GM12878 (cell line): ENCODE measurements at regions not wholly inside any gene's neighbourhood (a gene's known extent, or its start where the extent isn't known, plus 50 kb on each side); places are given as distances from the start of the nearest gene placed in this dataset.

Source experiments
- ATAC-seq: fragments of 200-7000 bp; cut with Tn5 transposase; 3 replicates; pipeline ENCODE4 v1.9.1; 2020; ENCODE audit warnings: mild to moderate bottlenecking, moderate library complexity
- BruUV-seq: library from RNA; stranded (reverse); fragments of 400-500 nt; replicated peaks from 2 replicates; lab custom pipeline; 2021; lab: Mats Ljungman, UMichigan
- CTCF ChIA-PET: fragments of 300-600 bp; sonication (Branson Sonifier 250); formaldehyde crosslinking; extraction: SDS; loops from one replicate; lab custom pipeline; 2021; ENCODE audit warnings: inconsistent platforms; lab: Yijun Ruan, JAX
- POLR2A ChIA-PET: fragments of 350-600 bp; formaldehyde crosslinking; extraction: SDS; loops from one replicate; lab custom pipeline; 2021; ENCODE audit warnings: inconsistent platforms; lab: Charles Lee
- RAD21 ChIA-PET: fragments of 300-600 bp; sonication (Branson Sonifier 250); formaldehyde crosslinking; loops from one replicate; lab custom pipeline; 2023; ENCODE audit warnings: antibody characterized with exemption; ENCODE audit not compliant: unreplicated experiment; lab: Charles Lee
- SMC1A ChIA-PET: fragments of 300-600 bp; sonication (Branson Sonifier 250); formaldehyde crosslinking; loops from one replicate; lab custom pipeline; 2023; ENCODE audit not compliant: unreplicated experiment, uncharacterized antibody; lab: Charles Lee
- DNase-seq: peaks from one replicate; pipeline ENCODE4 v3.0.0-alpha.2; 2011; ENCODE audit warnings: low read depth, low spot score
- FAIRE-seq: peaks from 3 replicates; lab custom pipeline; 2011; peaks lifted over from hg19 to GRCh38; lab: Jason Lieb, UNC
- H2AFZ ChIP-seq: 2 replicates; pipeline ENCODE4 v1.6.0; 2011; ENCODE audit warnings: low read depth, low read length, control low read depth; ENCODE audit not compliant: control insufficient read depth
- H3K27ac ChIP-seq: 2 replicates; pipeline ENCODE4 v1.5.1; 2011; ENCODE audit warnings: control low read depth; ENCODE audit not compliant: control insufficient read depth, insufficient read depth
- H3K27me3 ChIP-seq, 2 experiments: replicated peaks in 1 of 2; 2 replicates each; pipeline versions ENCODE4 v1.6.0 to v1.6.1; 2011; ENCODE audit warnings: low read length in 1 of 2; ENCODE audit not compliant: control insufficient read depth in 2 of 2, insufficient read depth in 2 of 2
- H3K36me3 ChIP-seq, 2 experiments: 2 replicates each; pipeline ENCODE4 v1.5.1; 2011; ENCODE audit warnings: low read length in 1 of 2; ENCODE audit not compliant: control insufficient read depth in 2 of 2, insufficient read depth in 2 of 2
- H3K4me1 ChIP-seq: 2 replicates; pipeline ENCODE4 v1.6.1; 2011; ENCODE audit warnings: mild to moderate bottlenecking, low read length, moderate library complexity, mixed read lengths; ENCODE audit not compliant: control insufficient read depth, insufficient read depth
- H3K4me2 ChIP-seq: 2 replicates; pipeline ENCODE4 v1.6.0; 2011; ENCODE audit warnings: control low read depth; ENCODE audit not compliant: control insufficient read depth, insufficient read depth
- H3K4me3 ChIP-seq: fragments of 200-600 bp; sonication (generic); 2 replicates; pipeline ENCODE4 v1.5.1; 2016
- H3K79me2 ChIP-seq: 2 replicates; pipeline ENCODE4 v1.6.0; 2011; ENCODE audit warnings: low read length; ENCODE audit not compliant: control insufficient read depth, insufficient read depth
- H3K9ac ChIP-seq: 2 replicates; pipeline ENCODE4 v1.8.0; 2011; ENCODE audit warnings: low read length, control low read depth, mixed read lengths; ENCODE audit not compliant: control insufficient read depth, insufficient read depth
- H3K9me3 ChIP-seq: replicated peaks from 3 replicates; pipeline ENCODE4 v1.5.1; 2011; ENCODE audit warnings: mild to moderate bottlenecking, low read length; ENCODE audit not compliant: control insufficient read depth, insufficient read depth
- H4K20me1 ChIP-seq: 2 replicates; pipeline ENCODE4 v1.6.0; 2011; ENCODE audit not compliant: control insufficient read depth, insufficient read depth
- BACH1 ChIP-seq: fragments of 450-650 bp; IDR thresholded peaks from 2 replicates; pipeline ENCODE4 v1.6.1; 2017; ENCODE audit warnings: mild to moderate bottlenecking, borderline replicate concordance
- CBFB ChIP-seq: IDR thresholded peaks from 2 replicates; pipeline ENCODE4 v1.6.1; 2016; ENCODE audit warnings: antibody characterized with exemption, low read depth
- EGR1 ChIP-seq, 2 experiments: IDR thresholded peaks; 1 replicate in 1 of 2; 2 replicates in 1 of 2; pipeline ENCODE4 v1.6.1; 2011 to 2012; ENCODE audit warnings: low read depth in 2 of 2, low read length in 2 of 2, borderline replicate concordance in 1 of 2, mild to moderate bottlenecking in 1 of 2, moderate library complexity in 1 of 2
- GABPA ChIP-seq: IDR thresholded peaks from 2 replicates; pipeline ENCODE4 v1.6.1; 2014; ENCODE audit warnings: antibody characterized with exemption, low read depth, mild to moderate bottlenecking, inconsistent platforms
- HCFC1 ChIP-seq: fragments of 150-350 bp; IDR thresholded peaks from 2 replicates; pipeline ENCODE4 v1.6.1; 2014; ENCODE audit warnings: low read length
- IKZF2 ChIP-seq, 2 experiments: fragments of 450-650 bp; IDR thresholded peaks; 2 replicates each; pipeline ENCODE4 v1.6.1; 2017; ENCODE audit warnings: mild to moderate bottlenecking in 2 of 2, moderate library complexity in 2 of 2
- KDM1A ChIP-seq: fragments of 200-600 bp; sonication (generic); IDR thresholded peaks from 2 replicates; pipeline ENCODE4 v1.6.1; 2016; ENCODE audit warnings: borderline replicate concordance
- MTA2 ChIP-seq: fragments of 450-650 bp; IDR thresholded peaks from 2 replicates; pipeline ENCODE4 v1.6.1; 2016; ENCODE audit warnings: low read depth, mild to moderate bottlenecking, moderate library complexity
- NFYB ChIP-seq: IDR thresholded peaks from 2 replicates; pipeline ENCODE4 v1.6.1; 2011; ENCODE audit warnings: low read depth, mild to moderate bottlenecking, low read length, improper control_type of control experiment, moderate library complexity; ENCODE audit not compliant: insufficient read depth
- POLR2AphosphoS5 ChIP-seq: IDR thresholded peaks from 2 replicates; pipeline ENCODE4 v1.6.1; 2011; ENCODE audit warnings: mild to moderate bottlenecking, low read length, inconsistent platforms
- RAD51 ChIP-seq: fragments of 450-650 bp; IDR thresholded peaks from 2 replicates; pipeline ENCODE4 v1.6.1; 2016; ENCODE audit warnings: moderate library complexity, mild to moderate bottlenecking, inconsistent platforms
- SIX5 ChIP-seq: IDR thresholded peaks from 2 replicates; pipeline ENCODE4 v1.6.1; 2011; ENCODE audit warnings: mild to moderate bottlenecking, low read depth, low read length, moderate library complexity; ENCODE audit not compliant: severe bottlenecking
- SMC3 ChIP-seq: IDR thresholded peaks from 2 replicates; pipeline ENCODE4 v1.6.1; 2011; ENCODE audit warnings: low read length, improper control_type of control experiment, borderline replicate concordance
- TCF12 ChIP-seq: IDR thresholded peaks from 2 replicates; pipeline ENCODE4 v1.6.1; 2011; ENCODE audit warnings: low read depth, mild to moderate bottlenecking, low read length
- WRNIP1 ChIP-seq: IDR thresholded peaks from 2 replicates; pipeline ENCODE4 v1.6.1; 2011; ENCODE audit warnings: low read depth, low read length, improper control_type of control experiment, borderline replicate concordance
- ZNF622 ChIP-seq: fragments of 450-650 bp; IDR thresholded peaks from 2 replicates; pipeline ENCODE4 v1.6.1; 2017; ENCODE audit warnings: mild to moderate bottlenecking, inconsistent platforms
- WGBS: methylation state at CpG from one replicate; pipeline ENCODE4 v1.1.6; 2016; ENCODE audit warnings: low lambda C conversion rate; ENCODE audit not compliant: insufficient replicate concordance, insufficient coverage; ENCODE audit errors: missing lambda C conversion rate; 5-methylcytosine and 5-hydroxymethylcytosine counted together
- in situ Hi-C: fragments of 300-500 bp; cut with MboI; formaldehyde crosslinking; loops from 9 replicates; pipeline ENCODE4 v1.14.3; 2018; ENCODE audit warnings: mixed read lengths
- intact Hi-C: fragments of 100-400 bp; cut with micrococcal nuclease; formaldehyde crosslinking; loops from one replicate; pipeline ENCODE4 v1.14.2; 2022; ENCODE audit not compliant: unreplicated experiment
- TF ChIP-seq, protein P1 (sequence below): fragments of 450-650 bp; formaldehyde crosslinking; IDR thresholded peaks from 2 replicates; pipeline ENCODE4 v1.5.0; 2022; ENCODE audit warnings: mild to moderate bottlenecking, missing genetic modification characterization

DNA sequence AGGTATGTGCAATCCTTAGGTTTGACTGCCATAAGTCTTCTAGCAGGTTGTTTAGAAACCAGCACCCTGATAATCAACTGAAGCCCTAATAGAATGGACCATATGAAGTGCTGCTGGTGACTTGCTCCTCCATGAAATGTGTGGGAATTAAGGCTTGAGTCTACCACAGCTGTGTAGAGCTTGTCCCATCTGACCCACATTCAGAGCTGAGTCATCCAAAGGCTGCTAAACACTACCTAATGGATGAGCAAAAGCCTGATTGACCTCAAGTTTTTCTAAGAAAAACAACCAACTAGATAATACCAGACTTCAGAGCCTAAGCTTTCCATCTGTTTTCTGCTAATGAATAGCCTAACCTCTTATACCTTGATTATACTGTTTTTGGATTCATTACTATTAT is 120.3 kb upstream of the MOCS1 start:
- TF ChIP-seq IKZF2 (IDR thresholded peaks at IDR 0.05) (no peak), EGR1 (IDR thresholded peaks at IDR 0.05; ENCODE audit: borderline replicate concordance in 1 of 2, low read depth in 2 of 2, low read length in 2 of 2) (no peak)
- Histone ChIP-seq H3K27ac (no peak overlapping the region), H4K20me1 (no peaks in the 10 kb centered on the region), H3K27me3 (no peaks in the 10 kb centered on the region), H3K4me3 (no peak overlapping the region), H3K4me1 (no peaks in the 10 kb centered on the region), H3K9me3 (no peaks in the 10 kb centered on the region; the same call in 2 of the 3 replicates), H3K36me3 (no peaks in the 10 kb centered on the region), H2AFZ (no peak overlapping the region), H3K4me2 (no peak overlapping the region), H3K79me2 (no peaks in the 10 kb centered on the region), H3K9ac (no peak overlapping the region)
- POLR2A ChIA-PET: no interaction called here
- RAD21 ChIA-PET: interaction anchor here (1.0 to 1.2 kb wide), 2 partner anchors 18 to 88 kb away, joined by 3 read pairs; no protein-coding TSS in a partner anchor
- no peak for ATAC-seq
- FAIRE-seq: no peak
- in situ Hi-C loops: no loop called here
- SMC1A ChIA-PET: interaction anchor here (0.8 to 4.8 kb wide), 12 partner anchors 10 to 237 kb away, joined by 3 to 39 read pairs (median 4); no protein-coding TSS in a partner anchor
- intact Hi-C loops: no loop called here
- CTCF ChIA-PET: interaction anchor here (1.5 kb wide), 1 partner anchor 254 kb away, joined by 4 read pairs; no protein-coding TSS in a partner anchor
- no peak for DNase-seq
- BruUV-seq: no TSS peak

DNA sequence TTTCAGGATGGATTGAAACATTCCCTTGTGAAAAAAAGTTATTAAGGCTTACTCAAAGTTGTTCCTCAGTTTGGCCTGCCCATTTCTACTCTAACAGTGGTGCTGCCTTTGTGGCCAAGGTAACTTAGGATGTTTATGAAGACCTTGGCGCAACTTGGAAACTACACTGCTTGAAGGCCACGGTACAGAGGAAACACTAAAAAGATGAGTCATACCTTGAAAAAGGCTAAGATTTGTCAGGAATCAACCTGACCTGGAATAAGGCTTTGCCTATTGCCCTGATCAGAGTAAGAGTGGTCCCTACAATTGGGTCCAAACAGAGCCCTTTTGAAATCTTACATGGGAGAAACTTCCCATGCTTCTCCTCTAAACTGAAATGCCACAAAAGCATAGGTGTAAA is 119.9 kb upstream of the MOCS1 start:
- no peaks in the 10 kb centered on the region for H3K36me3 ChIP-seq
- no peak overlapping the region for H3K4me2 ChIP-seq
- no peak overlapping the region for H3K9ac ChIP-seq
- in situ Hi-C loops (no loop called here), intact Hi-C loops (no loop called here)
- H4K20me1 ChIP-seq: no peaks in the 10 kb centered on the region
- no peak for DNase-seq
- no TSS peak for BruUV-seq
- H3K79me2 ChIP-seq: no peaks in the 10 kb centered on the region
- no peak overlapping the region for H3K4me3 ChIP-seq
- SMC1A ChIA-PET: interaction anchor here (1.0 to 1.5 kb wide), 9 partner anchors 10 to 237 kb away, joined by 3 to 6 read pairs (median 4); no protein-coding TSS in a partner anchor
- H2AFZ ChIP-seq: no peak overlapping the region
- CTCF ChIA-PET: interaction anchor here (1.5 kb wide), 1 partner anchor 255 kb away, joined by 4 read pairs; no protein-coding TSS in a partner anchor
- RAD21 ChIA-PET: no interaction called here
- H3K9me3 ChIP-seq: no peaks in the 10 kb centered on the region; the same call in 2 of the 3 replicates
- H3K4me1 ChIP-seq: no peaks in the 10 kb centered on the region
- no peak for FAIRE-seq
- POLR2A ChIA-PET: no interaction called here
- no peak overlapping the region for H3K27ac ChIP-seq
- ATAC-seq: no peak
- no peaks in the 10 kb centered on the region for H3K27me3 ChIP-seq
- WGBS: 45% methylated on average over 2 of the region's 2 CpGs
- TF ChIP-seq NFYB: no peak
- no peak for TF ChIP-seq WRNIP1
- TF ChIP-seq GABPA: no peak
- TF ChIP-seq IKZF2 (IDR thresholded peaks at IDR 0.05): no peak
- TF ChIP-seq RAD51: no peak
- TF ChIP-seq, protein P1, sequence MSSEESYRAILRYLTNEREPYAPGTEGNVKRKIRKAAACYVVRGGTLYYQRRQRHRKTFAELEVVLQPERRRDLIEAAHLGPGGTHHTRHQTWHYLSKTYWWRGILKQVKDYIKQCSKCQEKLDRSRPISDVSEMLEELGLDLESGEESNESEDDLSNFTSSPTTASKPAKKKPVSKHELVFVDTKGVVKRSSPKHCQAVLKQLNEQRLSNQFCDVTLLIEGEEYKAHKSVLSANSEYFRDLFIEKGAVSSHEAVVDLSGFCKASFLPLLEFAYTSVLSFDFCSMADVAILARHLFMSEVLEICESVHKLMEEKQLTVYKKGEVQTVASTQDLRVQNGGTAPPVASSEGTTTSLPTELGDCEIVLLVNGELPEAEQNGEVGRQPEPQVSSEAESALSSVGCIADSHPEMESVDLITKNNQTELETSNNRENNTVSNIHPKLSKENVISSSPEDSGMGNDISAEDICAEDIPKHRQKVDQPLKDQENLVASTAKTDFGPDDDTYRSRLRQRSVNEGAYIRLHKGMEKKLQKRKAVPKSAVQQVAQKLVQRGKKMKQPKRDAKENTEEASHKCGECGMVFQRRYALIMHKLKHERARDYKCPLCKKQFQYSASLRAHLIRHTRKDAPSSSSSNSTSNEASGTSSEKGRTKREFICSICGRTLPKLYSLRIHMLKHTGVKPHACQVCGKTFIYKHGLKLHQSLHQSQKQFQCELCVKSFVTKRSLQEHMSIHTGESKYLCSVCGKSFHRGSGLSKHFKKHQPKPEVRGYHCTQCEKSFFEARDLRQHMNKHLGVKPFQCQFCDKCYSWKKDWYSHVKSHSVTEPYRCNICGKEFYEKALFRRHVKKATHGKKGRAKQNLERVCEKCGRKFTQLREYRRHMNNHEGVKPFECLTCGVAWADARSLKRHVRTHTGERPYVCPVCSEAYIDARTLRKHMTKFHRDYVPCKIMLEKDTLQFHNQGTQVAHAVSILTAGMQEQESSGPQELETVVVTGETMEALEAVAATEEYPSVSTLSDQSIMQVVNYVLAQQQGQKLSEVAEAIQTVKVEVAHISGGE (CRISPR knock-in tag): no peak
- no peak for TF ChIP-seq TCF12
- TF ChIP-seq HCFC1: no peak
- TF ChIP-seq CBFB: no peak
- no peak for TF ChIP-seq POLR2AphosphoS5
- TF ChIP-seq BACH1: no peak
- TF ChIP-seq ZNF622: no peak
- TF ChIP-seq SMC3: no peak
- TF ChIP-seq KDM1A: no peak
- no peak for TF ChIP-seq MTA2
- no peak for TF ChIP-seq SIX5
